Ascending aorta (tissue), 2 donors: ENCODE measurements at regions not wholly inside any gene's neighbourhood (a gene's known extent, or its start where the extent isn't known, plus 50 kb on each side); places are given as distances from the start of the nearest gene placed in this dataset.

Experiments used
- DNase-seq, 2 donors: peaks; one replicate each; pipeline ENCODE4 v3.0.0-alpha.2; 2019; ENCODE audit warnings: low spot score in 2 of 2
- H3K27ac ChIP-seq, 2 donors: fragments of 200-600 bp; sonication (generic); one replicate each; pipeline ENCODE4 v1.5.1; 2016 to 2017; ENCODE audit warnings: mild to moderate bottlenecking in 1 of 2
- H3K27me3 ChIP-seq: fragments of 200-600 bp; sonication (generic); one replicate; pipeline ENCODE4 v1.5.1; 2017
- H3K36me3 ChIP-seq, 2 donors: fragments of 200-600 bp; sonication (generic); one replicate each; pipeline ENCODE4 v1.5.1; 2016
- H3K4me1 ChIP-seq, 2 donors: fragments of 200-600 bp; sonication (generic); one replicate each; pipeline ENCODE4 v1.5.1; 2016 to 2017; ENCODE audit warnings: mild to moderate bottlenecking in 1 of 2
- H3K4me3 ChIP-seq, 2 donors: fragments of 200-600 bp; sonication (generic); one replicate each; pipeline ENCODE4 v1.5.1; 2016 to 2017; ENCODE audit warnings: mild to moderate bottlenecking in 1 of 2
- H3K9me3 ChIP-seq, 2 donors: fragments of 200-600 bp; sonication (generic); one replicate each; pipeline ENCODE4 v1.5.1; 2016
- intact Hi-C: fragments of 100-400 bp; cut with DNase I; formaldehyde crosslinking; loops from one replicate; pipeline ENCODE4 v1.15.1; 2023
- TF ChIP-seq, protein P1 (sequence below), 3 experiments: fragments of 200-600 bp in 2 of 3; fragments of 450-650 bp in 1 of 3; sonication (generic) in 2 of 3; IDR thresholded peaks; one replicate each; pipeline ENCODE4 v1.5.1; 2016 to 2019; ENCODE audit warnings: antibody characterized with exemption in 3 of 3, mild to moderate bottlenecking in 1 of 3, moderate library complexity in 1 of 3

DNA sequence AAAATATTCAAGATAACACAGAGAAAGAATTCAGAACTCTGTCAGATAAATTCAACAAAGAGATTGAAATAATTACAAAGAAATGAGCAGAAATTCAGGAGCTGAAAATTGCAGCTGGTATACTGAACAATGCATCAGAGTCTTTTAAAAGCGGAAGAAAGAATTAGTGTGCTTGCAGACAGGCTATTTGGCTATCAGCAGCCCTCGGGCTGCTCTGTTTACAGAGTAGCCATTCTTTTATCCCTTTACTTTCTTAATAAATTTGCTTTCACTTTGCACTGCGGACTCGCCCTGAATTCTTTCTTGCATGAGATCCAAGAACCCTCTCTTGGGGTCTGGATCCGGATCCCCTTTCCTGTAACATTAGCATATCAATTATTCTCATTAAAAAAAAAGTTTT lies 1040.0 kb downstream of the SORCS3 start:
- DNase-seq, result no peak
- H3K4me3 ChIP-seq, result no peak overlapping the region
- no peaks in the 10 kb centered on the region for H3K4me1 ChIP-seq
- H3K27ac ChIP-seq, result no peak overlapping the region
- intact Hi-C loops, result no loop called here
- TF ChIP-seq, protein P1, sequence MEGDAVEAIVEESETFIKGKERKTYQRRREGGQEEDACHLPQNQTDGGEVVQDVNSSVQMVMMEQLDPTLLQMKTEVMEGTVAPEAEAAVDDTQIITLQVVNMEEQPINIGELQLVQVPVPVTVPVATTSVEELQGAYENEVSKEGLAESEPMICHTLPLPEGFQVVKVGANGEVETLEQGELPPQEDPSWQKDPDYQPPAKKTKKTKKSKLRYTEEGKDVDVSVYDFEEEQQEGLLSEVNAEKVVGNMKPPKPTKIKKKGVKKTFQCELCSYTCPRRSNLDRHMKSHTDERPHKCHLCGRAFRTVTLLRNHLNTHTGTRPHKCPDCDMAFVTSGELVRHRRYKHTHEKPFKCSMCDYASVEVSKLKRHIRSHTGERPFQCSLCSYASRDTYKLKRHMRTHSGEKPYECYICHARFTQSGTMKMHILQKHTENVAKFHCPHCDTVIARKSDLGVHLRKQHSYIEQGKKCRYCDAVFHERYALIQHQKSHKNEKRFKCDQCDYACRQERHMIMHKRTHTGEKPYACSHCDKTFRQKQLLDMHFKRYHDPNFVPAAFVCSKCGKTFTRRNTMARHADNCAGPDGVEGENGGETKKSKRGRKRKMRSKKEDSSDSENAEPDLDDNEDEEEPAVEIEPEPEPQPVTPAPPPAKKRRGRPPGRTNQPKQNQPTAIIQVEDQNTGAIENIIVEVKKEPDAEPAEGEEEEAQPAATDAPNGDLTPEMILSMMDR (IDR thresholded peaks at IDR 0.05), result no peak
- no peaks in the 10 kb centered on the region for H3K36me3 ChIP-seq
- H3K9me3 ChIP-seq, result no peaks in the 10 kb centered on the region
- no peaks in the 10 kb centered on the region for H3K27me3 ChIP-seq

DNA sequence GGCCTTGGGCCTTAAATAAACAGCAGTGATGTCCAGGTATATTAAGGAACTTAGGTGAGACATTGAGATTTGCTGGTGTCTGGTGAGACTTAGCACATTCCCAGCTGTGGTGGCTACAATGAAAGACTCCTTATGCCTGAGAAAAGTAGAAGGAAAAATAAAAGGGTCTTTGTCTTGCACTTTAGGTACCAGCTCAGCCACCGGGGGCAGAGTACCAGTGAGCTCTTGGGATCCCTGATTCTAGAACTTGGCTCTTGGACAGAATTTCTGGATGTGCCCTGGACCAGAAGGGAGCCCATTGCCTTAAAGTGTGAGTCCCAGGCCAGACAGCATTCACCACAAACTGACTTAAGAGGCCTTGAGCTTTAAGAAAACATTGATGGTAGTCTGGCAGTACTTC lies 1038.7 kb downstream of the SORCS3 start:
- TF ChIP-seq, protein P1 (IDR thresholded peaks at IDR 0.05), result no peak
- DNase-seq, result no peak

DNA sequence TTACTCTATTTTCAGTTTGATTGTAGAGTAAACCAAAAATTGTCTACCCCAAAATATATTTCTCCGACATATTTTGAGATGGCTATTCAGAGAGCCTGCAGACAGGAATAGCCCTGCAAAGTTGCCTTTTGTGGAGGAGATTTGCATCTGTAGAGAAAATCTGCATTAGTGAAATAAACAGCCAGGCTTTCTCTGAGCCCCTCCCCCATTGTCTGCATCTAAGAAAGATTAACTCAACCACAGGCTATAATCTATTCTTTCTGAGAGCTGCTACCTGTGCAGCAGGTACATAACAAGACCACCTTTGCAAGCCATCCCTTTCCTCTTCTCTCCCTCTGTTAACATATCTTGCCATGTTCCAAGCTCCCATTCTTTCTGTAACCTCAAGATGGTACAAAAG lies 1034.2 kb downstream of the SORCS3 start:
- no peak overlapping the region for H3K27ac ChIP-seq
- DNase-seq, result no peak
- TF ChIP-seq, protein P1 (IDR thresholded peaks at IDR 0.05), result no peak
- H3K27me3 ChIP-seq, result no peaks in the 10 kb centered on the region
- no peak overlapping the region for H3K4me3 ChIP-seq
- no peaks in the 10 kb centered on the region for H3K4me1 ChIP-seq
- intact Hi-C loops, result no loop called here
- H3K9me3 ChIP-seq, result peaks cover 0 to 5% of the 10 kb centered on the region in 2 donors
- no peaks in the 10 kb centered on the region for H3K36me3 ChIP-seq

More for the DNA sequence above, 1038.7 kb downstream of the SORCS3 start:
- Histone ChIP-seq H3K36me3 (no peaks in the 10 kb centered on the region), H3K9me3 (no peaks in the 10 kb centered on the region), H3K27ac (no peak overlapping the region), H3K27me3 (no peaks in the 10 kb centered on the region), H3K4me3 (no peak overlapping the region), H3K4me1 (no peaks in the 10 kb centered on the region)
- intact Hi-C loops, result no loop called here

DNA sequence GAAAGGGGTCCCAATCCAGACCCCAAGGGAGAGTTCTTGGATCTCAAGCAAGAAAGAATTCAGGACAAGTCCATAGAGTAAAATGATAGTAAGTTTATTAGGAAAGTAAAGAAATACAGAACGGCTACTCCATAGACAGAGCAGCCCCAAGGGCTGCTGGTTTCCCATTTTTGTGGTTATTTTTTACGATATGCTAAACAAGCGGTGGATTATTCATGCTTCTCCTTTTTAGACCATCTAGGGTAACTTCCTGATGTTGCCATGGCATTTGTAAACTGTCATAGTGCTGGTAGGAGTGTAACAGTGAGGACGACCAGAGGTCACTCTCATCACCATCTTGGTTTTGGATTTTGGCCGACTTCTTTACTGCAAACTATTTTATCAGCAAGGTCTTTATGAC lies 1033.4 kb downstream of the SORCS3 start:
- TF ChIP-seq, protein P1 (IDR thresholded peaks at IDR 0.05), result no peak
- H3K4me1 ChIP-seq, result no peaks in the 10 kb centered on the region

DNA sequence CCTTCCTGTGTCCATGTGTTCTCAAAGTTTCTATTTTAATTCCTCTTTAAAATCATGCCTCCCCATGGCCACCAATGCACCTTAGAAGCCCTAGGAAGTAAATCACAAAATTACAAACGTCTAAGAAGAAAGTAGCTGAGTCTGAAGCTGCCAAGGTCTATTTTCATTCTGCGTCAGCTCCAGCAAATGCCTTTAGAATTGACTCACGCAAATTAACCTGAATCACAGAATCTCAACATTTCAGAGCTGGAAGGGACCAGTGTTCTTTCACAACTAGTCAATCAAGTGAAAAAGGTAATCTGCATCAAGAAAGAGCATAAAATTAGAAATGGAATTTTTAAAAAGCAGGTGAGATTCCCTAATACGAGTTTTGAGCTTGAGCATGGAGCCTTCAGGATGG lies 1017.6 kb downstream of the SORCS3 start:
- intact Hi-C loops, result no loop called here
- Histone ChIP-seq H3K27ac (no peak overlapping the region), H3K9me3 (no peaks in the 10 kb centered on the region)

More for the DNA sequence above, 1033.4 kb downstream of the SORCS3 start:
- intact Hi-C loops, result no loop called here
- DNase-seq, result no peak
- Histone ChIP-seq H3K4me3 (no peak overlapping the region), H3K36me3 (no peaks in the 10 kb centered on the region), H3K27me3 (no peaks in the 10 kb centered on the region), H3K27ac (no peak overlapping the region), H3K9me3 (peaks cover 0 to 8% of the 10 kb centered on the region in 2 donors)

More for the DNA sequence above, 1017.6 kb downstream of the SORCS3 start:
- Histone ChIP-seq H3K4me1 (no peaks in the 10 kb centered on the region), H3K36me3 (no peaks in the 10 kb centered on the region), H3K27me3 (no peaks in the 10 kb centered on the region), H3K4me3 (no peak overlapping the region)
- DNase-seq, result no peak
- TF ChIP-seq, protein P1 (IDR thresholded peaks at IDR 0.05), result no peak
